ENCODE measurements at regions not wholly inside any gene's neighbourhood (a gene's known extent, or its start where the extent isn't known, plus 50 kb on each side); places are given as distances from the start of the nearest gene placed in this dataset.

DNA sequence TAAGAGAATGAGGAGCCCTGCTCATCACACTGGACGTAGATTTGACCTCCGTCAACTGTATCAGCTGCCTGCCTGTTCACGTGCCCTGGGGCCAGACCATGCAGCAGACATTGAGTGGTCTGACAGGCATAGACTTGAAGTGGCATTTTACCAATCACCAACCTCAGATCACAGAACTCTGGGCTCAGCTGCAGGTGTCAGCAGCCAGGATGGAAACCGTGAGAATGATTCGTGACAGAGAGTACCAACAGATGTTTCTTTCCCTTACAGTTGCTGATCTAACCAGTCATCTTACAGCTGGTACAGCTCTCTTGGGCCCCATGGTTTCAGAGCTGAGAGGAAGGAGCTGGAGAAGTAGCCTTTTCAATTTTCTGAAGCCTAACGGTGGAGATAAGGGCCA, 148.9 kb downstream of the EN1 start:
- DNase-seq (ENCODE audit: low read depth) = no peak

DNA sequence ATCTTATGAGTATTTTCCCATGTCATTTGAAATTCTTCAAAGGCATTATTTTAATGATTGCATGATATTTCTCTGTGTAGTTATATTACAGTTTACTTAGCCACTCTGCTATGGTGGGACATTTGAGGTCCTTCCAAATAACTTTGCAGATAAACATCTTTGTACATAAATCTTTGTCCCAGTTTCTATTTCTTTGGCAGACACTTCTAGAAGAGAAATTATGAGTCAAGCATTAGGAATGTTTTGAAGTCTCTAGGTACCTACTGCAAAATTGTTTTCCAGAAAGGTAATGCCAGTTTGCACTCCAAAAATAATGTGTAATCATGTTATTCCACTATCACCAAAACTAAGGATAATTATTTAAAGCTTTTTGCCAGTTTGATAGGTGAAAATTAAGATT, 149.7 kb downstream of the EN1 start:
- no peak for DNase-seq (ENCODE audit: low read depth)

- no peak for DNase-seq (ENCODE audit: low read depth)
Measured at GRCh38 chr2:118696786-118697465, 150.5 kb downstream of the EN1 start.

DNA sequence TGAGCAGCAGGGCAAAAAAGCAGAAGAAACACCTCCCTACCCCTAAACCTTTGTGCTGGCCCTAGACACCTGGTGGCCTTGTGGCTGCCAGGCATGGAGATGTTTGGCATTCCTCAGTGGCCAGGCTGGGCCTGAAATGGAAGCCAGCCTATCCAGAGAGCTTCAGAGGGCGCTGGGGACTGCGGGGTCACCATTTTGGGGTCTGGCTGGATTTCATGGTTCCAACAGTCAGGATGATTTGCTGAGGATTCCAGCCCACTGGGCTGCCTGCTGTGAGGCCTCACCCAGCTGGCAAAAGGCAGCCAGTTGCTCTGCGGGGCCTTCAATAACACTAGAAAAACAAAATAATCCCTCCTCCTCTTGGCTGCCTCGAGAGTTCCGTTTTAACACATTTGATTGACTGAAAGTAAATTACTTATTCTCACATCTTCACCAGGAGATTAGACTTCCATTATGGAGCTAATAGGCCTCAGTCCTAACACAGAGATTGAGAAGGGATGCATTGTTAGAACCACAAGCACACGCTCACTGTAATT, 154.1 kb downstream of the EN1 start:
- DNase-seq (ENCODE audit: low read depth) = no peak

DNA sequence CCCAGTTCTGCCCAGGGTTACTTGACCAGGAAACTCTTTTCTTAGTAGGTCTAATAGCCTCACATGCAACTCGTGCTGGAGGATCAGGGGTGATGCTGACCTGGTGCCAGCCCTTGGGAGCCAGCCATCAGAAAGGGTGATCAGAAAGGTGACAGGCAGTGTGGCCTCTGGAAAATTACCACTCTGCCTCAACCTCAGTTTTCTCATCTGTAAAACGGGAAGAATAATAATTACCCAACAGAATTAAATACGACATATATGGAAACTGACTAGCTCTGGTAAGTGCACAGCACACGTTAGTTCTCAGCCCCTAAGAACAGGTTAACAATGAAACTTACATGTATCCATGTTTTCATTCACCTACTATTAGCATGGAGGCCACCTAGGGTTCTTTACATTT, 157.6 kb downstream of the EN1 start:
- DNase-seq (ENCODE audit: low read depth) = no peak

- DNase-seq (ENCODE audit: low read depth) = no peak
Measured at GRCh38 chr2:118689456-118689855, 158.0 kb downstream of the EN1 start.

GRCh38 chr2:118689033-118689432, 158.4 kb downstream of the EN1 start:
- DNase-seq (ENCODE audit: low read depth) = no peak

GRCh38 chr2:118687698-118688097, 159.8 kb downstream of the EN1 start:
- DNase-seq (ENCODE audit: low read depth) = no peak

GRCh38 chr2:118687192-118687591, 160.3 kb downstream of the EN1 start:
- no peak for DNase-seq (ENCODE audit: low read depth)

- DNase-seq (ENCODE audit: low read depth) = peak; percentile 78
Measured at GRCh38 chr2:118686346-118686745, 161.1 kb downstream of the EN1 start.

DNA sequence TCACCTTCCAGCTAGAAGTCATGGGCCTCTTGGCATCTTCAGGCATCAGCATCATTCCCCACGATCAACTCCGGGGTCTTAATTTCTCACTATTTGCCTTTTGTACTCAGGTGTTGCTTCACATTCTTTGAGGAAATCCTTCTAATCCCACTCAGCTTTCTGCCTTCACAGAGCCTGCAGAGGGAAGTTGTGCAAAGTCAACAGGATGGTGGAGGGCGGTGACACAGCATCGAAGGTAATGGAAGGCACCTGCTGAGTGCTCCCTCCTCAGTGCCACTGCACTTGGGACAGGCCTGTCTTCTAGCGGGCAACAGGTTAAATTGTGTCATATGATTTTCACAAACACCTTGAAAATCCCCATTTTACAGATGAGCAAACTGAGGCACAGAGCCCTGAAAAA, 164.0 kb downstream of the EN1 start:
- DNase-seq (ENCODE audit: low read depth) = no peak

DNA sequence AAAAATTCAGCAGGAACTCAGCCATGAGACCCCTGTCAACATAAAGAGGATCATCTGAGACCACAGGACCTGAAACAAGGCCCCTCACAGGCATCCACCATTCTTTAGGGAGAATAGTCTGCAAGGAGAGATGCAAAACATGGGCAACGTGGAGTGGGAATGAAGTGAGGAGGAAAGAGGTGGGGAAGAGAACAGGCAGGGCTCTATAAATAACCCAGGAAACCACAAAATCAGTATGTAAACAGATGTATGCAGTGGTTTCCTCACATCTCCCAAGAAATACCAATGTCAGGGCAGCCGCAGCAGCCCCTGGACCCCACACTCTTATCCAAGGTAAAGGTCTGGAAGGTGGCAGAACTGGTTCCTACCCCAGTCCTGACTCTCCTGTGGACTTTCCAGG, 168.5 kb downstream of the EN1 start:
- DNase-seq (ENCODE audit: low read depth) = no peak

- DNase-seq (ENCODE audit: low read depth) = no peak
Measured at GRCh38 chr2:118677546-118677945, 169.9 kb downstream of the EN1 start.

GRCh38 chr2:118675531-118675930, 171.9 kb downstream of the EN1 start:
- no peak for DNase-seq (ENCODE audit: low read depth)

DNA sequence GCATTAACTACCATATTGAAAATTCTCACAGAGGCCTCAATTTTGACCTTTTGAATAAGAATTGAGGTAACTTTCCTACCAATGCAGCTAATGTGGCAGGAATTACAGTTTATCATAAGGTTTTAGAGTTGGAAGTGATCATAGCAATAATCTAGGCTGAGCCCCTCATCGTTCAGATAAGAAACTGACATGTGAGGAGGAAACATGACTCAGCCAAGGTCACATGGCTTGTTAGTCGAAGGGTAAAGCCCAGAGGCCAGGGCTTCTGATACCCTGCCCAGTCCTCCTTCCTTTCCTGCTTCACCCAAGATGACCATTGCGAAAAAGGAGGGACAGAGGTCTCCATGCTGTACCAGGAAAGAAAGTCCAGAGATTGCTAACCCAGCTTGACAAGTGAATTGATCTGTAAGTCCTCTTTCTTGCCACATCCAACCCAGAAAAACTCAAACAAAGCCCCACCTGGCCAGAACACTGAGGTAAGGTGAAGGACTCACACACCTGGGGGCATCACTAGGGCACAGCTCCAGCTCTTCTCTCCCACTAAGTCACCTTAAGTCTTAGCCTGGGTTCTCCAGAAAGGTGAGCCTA, 174.8 kb downstream of the EN1 start:
- no peak for DNase-seq (ENCODE audit: low read depth)

DNA sequence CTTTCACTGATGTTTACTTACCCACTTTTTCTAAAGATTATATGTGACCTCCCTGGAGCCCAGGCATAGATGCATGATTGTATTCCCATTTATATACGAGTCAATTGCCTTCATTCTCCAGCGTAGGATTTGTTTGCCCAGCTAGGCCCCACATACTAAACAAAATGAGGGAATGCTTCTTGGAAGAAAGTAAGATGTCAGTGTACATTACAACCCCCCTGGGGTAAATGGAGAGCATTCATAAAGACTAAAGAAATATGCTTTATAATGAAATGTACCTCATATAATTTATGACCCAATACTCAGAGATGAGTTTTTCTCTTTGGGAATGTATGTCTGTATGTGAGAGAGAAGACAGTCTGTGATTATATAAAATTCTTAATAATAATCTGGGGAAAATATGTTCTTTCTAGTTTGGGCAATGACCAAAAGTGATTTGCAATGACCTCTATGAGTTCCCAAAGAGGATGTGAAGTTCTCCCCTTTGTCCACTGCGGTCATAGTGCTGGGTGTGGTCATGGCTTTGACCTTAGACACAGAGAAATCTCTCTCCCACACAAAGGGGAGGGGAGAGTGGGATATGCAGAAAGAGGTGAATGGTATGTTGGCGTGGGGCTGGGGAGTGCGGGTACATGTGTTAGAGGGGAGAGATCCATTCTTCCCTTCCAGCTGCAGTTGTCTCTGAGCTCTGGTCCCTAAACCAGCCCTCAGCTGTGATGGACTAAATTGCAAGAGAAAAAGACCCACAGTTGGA, 175.6 kb downstream of the EN1 start:
- no peak for DNase-seq (ENCODE audit: low read depth)

DNA sequence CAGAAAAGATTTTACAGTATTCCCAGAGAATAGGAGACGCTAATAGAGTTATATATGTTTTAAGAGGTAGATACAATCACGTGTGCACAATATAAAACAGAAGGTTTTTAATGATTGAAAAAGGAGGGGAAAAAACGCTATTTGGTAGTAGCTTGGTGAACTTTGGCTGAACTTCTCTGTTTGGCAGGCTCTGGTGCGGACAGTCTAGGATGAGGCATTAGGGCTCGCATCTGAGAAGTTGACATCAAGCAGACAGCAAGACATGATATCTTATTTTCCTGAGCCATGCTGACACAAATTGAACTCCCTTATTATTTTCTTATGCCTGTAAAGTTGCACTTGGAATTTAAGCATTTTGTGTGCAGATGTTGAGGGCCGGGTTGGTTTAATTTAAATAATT, 176.6 kb downstream of the EN1 start:
- DNase-seq (ENCODE audit: low read depth) = no peak

DNA sequence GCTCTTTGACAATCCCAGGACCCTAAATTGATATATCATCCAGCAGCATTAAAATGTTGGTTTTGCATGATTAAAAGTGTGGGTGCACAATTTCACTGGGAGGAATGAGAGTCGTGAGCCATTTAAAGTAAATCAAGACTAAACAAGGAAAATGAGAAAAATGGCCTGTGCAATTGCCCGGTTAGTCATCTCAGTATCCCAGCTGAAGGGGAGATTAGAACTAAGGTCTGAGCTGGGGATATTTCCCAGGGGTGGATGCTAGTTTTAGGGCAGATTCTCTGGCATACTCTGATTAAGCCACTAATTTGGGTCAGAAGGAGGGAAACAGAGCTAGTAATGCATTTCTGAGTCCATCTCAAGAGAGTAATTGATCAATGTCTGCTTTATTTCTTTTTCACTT, 177.2 kb downstream of the EN1 start:
- DNase-seq (ENCODE audit: low read depth) = no peak

GRCh38 chr2:118669654-118670053, 177.8 kb downstream of the EN1 start:
- DNase-seq (ENCODE audit: low read depth) = no peak

DNA sequence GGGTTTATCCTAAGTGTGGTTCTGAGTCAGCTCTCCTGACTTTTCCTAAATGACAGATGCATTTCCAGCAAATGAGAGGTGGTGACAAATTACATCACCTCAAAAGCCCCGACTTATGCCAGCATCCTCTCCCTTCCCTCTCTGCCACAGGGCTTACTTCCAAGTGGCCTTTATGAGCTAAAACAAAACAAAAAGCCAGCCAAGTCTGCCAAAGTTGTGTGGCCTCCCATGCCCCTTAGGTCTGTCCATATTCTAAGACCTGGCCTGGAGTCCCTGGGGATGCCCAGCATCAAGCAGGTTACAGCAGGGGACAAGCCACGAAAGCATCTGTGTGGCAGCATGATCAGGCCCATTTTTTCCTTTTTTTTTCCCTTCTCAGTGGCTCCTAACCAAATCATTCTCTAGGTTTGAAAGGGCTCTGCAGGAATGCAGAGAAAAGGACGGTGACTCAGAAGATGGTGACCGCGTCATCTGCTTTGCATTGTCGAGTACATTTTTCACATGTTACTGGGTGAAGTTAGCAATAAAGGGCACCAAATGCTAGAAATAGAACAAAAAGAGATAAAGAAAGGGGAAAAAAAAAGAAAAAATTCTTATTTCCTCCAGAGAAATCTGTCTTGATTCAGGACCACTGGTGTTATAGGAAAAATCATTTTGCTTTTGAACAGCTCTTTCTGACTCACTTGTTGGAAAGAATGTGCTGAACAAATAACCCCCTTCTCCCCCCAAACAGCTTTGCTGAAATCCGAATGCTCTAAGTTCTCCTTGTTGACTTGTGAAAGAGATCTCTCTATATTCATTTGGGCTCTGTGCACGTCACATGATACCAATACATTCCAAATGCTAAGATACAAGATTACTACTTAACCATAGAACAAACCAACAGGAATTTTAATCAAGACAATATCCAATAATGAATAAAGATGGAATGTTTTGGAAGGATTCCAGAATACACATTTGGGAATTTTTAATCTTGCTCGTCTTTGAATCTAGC, 178.7 kb downstream of the EN1 start:
- peak; percentile 94 for DNase-seq (ENCODE audit: low read depth)

DNA sequence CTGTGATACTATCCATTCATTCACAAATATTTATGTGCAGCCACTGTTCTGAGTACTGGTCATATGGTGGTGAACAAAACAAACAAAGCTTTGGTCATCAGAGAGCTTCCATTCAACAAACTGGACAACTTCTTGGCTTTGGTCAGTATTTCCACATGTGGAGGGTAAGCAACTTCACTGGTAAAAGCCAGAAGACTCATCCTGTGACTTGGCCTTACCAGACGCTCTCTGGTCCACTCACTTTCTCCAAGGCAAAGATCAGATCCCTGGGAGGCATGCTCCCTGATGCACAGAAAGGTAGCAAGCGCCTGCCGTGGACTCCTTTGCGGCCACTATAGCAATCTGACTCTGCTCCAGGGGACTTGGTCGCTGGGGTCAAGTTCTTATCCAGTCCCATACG, 179.5 kb downstream of the EN1 start:
- DNase-seq (ENCODE audit: low read depth) = peak; percentile 90

- no peak for DNase-seq (ENCODE audit: low read depth)
Measured at GRCh38 chr2:118667348-118667747, 180.1 kb downstream of the EN1 start.

Measured in stromal cell of bone marrow (primary cell).